HL-60 (cell line): ENCODE measurements at regions not wholly inside any gene's neighbourhood (a gene's known extent, or its start where the extent isn't known, plus 50 kb on each side); places are given as distances from the start of the nearest gene placed in this dataset.
"Not testable (repeated sequence)": the region's sequence is repeated elsewhere in the genome, so short reads cannot be mapped to it uniquely, and the experiment has no call there.

ENCODE experiments used
- DNase-seq, 2 experiments: peaks; one replicate each; pipeline ENCODE4 v3.0.0-alpha.2; 2010 to 2020; ENCODE audit warnings: low read depth in 1 of 2, low spot score in 1 of 2
- H3K27ac ChIP-seq: fragments of 250-450 bp; sonication (Bioruptor Pico); replicated peaks from 2 replicates; pipeline ENCODE4 v1.5.1; 2020; ENCODE audit warnings: mild to moderate bottlenecking, moderate library complexity
- H3K27me3 ChIP-seq: fragments of 250-450 bp; sonication (Bioruptor Pico); 2 replicates; pipeline ENCODE4 v1.5.1; 2021; ENCODE audit warnings: mild to moderate bottlenecking, moderate library complexity; ENCODE audit not compliant: insufficient read depth, poor library complexity, severe bottlenecking
- H3K4me3 ChIP-seq: replicated peaks from 2 replicates; pipeline ENCODE4 v1.5.1; 2011; ENCODE audit warnings: mild to moderate bottlenecking, control low read depth, low read length; ENCODE audit not compliant: insufficient read depth
- GABPA ChIP-seq: IDR thresholded peaks from 2 replicates; pipeline ENCODE4 v1.6.1; 2012; ENCODE audit warnings: low read depth
- POLR2AphosphoS5 ChIP-seq: IDR thresholded peaks from 2 replicates; pipeline ENCODE4 v1.6.1; 2012; ENCODE audit warnings: low read depth
- REST ChIP-seq: IDR thresholded peaks from 2 replicates; pipeline ENCODE4 v1.6.1; 2012; ENCODE audit warnings: low read depth; ENCODE audit not compliant: insufficient replicate concordance
- SPI1 ChIP-seq: IDR thresholded peaks from 2 replicates; pipeline ENCODE4 v1.6.1; 2012; ENCODE audit warnings: low read depth, mild to moderate bottlenecking, borderline replicate concordance
- TF ChIP-seq, protein P1 (sequence below): IDR thresholded peaks from one replicate; pipeline ENCODE4 v1.5.1; 2011; ENCODE audit warnings: low read length, control low read depth, inconsistent platforms; ENCODE audit not compliant: insufficient read depth

DNA sequence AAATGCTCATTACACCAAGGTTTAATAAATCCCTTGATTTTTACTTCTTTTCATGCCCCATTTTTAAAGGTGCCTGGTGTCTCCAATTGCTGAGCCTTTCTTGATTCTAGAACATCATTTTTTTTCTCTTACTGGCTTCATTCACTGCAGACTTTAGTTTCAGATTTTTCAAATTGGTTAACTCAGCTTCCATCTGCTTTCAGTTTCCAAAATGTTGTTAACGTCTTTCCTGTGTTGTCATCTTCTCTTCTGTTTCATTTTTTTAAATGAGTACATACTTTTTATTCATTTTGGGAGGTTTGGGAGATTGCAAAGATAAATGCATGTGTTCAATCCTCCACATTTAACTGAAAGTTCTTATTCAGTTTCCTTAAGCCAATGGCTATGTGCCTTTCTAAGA lies 126.4 kb upstream of the CCNG1 start:
- no peak for DNase-seq
- H3K4me3 ChIP-seq = no peak overlapping the region
- H3K27ac ChIP-seq = no peak overlapping the region
- H3K27me3 ChIP-seq = no peaks in the 10 kb centered on the region
- TF ChIP-seq SPI1 (no peak), POLR2AphosphoS5 (no peak), GABPA (no peak), REST (no peak)
- TF ChIP-seq, protein P1, sequence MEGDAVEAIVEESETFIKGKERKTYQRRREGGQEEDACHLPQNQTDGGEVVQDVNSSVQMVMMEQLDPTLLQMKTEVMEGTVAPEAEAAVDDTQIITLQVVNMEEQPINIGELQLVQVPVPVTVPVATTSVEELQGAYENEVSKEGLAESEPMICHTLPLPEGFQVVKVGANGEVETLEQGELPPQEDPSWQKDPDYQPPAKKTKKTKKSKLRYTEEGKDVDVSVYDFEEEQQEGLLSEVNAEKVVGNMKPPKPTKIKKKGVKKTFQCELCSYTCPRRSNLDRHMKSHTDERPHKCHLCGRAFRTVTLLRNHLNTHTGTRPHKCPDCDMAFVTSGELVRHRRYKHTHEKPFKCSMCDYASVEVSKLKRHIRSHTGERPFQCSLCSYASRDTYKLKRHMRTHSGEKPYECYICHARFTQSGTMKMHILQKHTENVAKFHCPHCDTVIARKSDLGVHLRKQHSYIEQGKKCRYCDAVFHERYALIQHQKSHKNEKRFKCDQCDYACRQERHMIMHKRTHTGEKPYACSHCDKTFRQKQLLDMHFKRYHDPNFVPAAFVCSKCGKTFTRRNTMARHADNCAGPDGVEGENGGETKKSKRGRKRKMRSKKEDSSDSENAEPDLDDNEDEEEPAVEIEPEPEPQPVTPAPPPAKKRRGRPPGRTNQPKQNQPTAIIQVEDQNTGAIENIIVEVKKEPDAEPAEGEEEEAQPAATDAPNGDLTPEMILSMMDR = no peak

DNA sequence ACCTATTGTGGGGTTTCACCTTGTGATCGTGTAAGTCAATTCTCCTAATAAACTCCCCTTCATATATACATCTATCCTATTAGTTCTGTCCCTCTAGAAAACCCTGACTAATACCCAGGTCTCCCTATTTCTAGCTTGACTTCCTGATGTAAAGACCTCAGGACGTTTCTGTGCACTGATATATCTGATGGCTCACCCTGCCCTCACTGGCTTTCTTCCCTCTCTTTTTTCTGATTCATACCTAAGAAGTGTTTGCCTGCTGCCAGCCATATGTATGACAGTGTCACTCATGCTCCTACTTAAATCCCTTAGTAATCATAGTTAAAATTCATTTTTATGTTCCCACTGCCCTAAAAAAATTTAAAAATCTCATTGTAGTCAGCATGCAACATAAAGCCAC lies 124.8 kb upstream of the CCNG1 start:
- no peaks in the 10 kb centered on the region for H3K27me3 ChIP-seq
- no peak overlapping the region for H3K27ac ChIP-seq
- DNase-seq = no peak
- no peak overlapping the region for H3K4me3 ChIP-seq
- no peak for TF ChIP-seq REST
- no peak for TF ChIP-seq GABPA
- TF ChIP-seq, protein P1 = no peak
- no peak for TF ChIP-seq SPI1
- TF ChIP-seq POLR2AphosphoS5 = no peak

GRCh38 chr5:163313049-163313448 lies 124.3 kb upstream of the CCNG1 start:
- not testable (repeated sequence) for H3K27ac ChIP-seq, DNase-seq, H3K27me3 ChIP-seq, H3K4me3 ChIP-seq

- not testable (repeated sequence) for H3K4me3 ChIP-seq, DNase-seq, H3K27ac ChIP-seq, H3K27me3 ChIP-seq
Observed at GRCh38 chr5:163316374-163316773, 121.0 kb upstream of the CCNG1 start.

DNA sequence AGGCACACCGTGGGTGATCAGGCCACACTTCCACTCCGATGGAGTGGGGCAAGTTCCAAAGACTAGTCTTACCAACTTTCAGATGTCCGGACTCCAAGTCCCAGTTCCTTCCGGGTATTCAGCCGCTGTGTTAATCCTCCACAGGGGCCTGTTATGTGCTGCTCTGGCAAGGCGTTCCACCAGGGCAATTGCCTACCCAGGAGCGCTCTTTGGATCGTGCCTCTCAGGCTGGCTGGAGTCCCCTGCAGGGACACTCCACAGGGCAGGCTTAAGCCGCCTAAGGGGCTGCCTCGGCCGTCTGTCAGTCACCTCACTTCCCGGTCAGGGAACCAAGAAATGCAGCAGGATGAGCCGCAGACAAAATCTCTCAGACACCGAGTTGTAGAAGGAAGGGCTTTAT lies 118.7 kb upstream of the CCNG1 start:
- DNase-seq = no peak
- H3K4me3 ChIP-seq = no peak overlapping the region
- H3K27me3 ChIP-seq = no peaks in the 10 kb centered on the region
- TF ChIP-seq REST (no peak), SPI1 (no peak), POLR2AphosphoS5 (no peak)
- TF ChIP-seq, protein P1 = no peak
- no peak overlapping the region for H3K27ac ChIP-seq
